ENCODE measurements at regions not wholly inside any gene's neighbourhood (a gene's known extent, or its start where the extent isn't known, plus 50 kb on each side); places are given as distances from the start of the nearest gene placed in this dataset.

DNA sequence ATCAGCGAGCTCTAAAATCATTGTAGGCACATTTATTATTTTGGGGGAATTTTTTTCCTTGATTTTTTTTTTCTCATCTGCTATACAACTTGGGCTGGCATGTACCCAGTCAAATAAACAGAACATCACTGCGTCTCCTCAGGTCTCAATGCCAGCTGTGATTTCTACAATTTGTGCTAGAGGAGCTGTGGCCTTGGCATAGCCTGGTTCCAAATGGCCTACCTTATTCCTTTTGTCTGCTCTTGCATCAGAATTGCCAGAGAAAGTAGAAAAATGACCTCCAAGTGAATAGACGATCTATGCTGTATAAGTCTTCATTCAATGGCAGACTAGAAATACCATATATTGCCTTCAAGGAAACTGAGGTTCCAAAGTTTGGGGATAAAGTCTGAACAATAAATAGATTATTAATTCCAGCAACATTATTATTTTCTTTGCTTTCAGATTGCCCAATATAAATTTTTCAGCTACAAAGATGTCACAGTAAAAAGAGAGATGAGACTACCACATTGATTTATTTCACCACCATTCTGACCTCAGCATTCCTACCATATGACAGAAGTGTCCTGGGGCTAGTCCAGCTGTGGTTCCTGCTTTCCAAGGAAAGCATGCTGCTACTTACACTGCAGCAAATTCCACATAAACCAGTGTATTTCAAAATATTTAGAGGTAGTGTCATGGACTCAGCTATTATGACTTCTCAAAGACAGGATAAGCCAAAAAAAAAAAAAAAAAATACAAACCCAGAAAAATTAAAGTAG, 493.9 kb upstream of the ZNF385D start:
- Histone ChIP-seq H4K20me1 (ENCODE audit: insufficient read depth) (no peaks in the 10 kb centered on the region), H3K4me2 (ENCODE audit: low read length) (no peak overlapping the region), H3K9me3 (ENCODE audit: control insufficient read depth in 1 of 2, insufficient read depth in 1 of 2, low read depth in 1 of 2, low read length in 2 of 2) (peaks cover 5 to 29% of the 10 kb centered on the region in 2 experiments; a peak in 2 of 4 replicates), H3K27me3 (ENCODE audit: insufficient read depth, low read length) (no peaks in the 10 kb centered on the region), H3K9ac (ENCODE audit: low read length) (no peak overlapping the region), H2AFZ (ENCODE audit: low read depth, low read length, poor library complexity, severe bottlenecking) (no peak overlapping the region), H3K27ac (ENCODE audit: low read depth, low read length) (no peak overlapping the region), H3K4me1 (ENCODE audit: control insufficient read depth in 1 of 2, insufficient read depth in 2 of 2, low read length in 2 of 2) (no peaks in the 10 kb centered on the region), H3K36me3 (ENCODE audit: control insufficient read depth in 1 of 2, insufficient read depth in 2 of 2, low read length in 2 of 2) (no peaks in the 10 kb centered on the region), H3K9me2 (ENCODE audit: insufficient read depth) (no peaks in the 10 kb centered on the region), H3K4me3 (replicated peaks in 1 of 2; ENCODE audit: low read depth in 1 of 2, low read length in 2 of 2) (no peak overlapping the region), H3K79me2 (ENCODE audit: insufficient read depth, low read length) (no peaks in the 10 kb centered on the region)
- ChIA-PET POLR2A (no interaction called here), RAD21 (ENCODE audit: low non-redundant PET in 1 of 2, low total read pairs in 2 of 2, uncharacterized antibody in 2 of 2, unreplicated experiment in 2 of 2) (no interaction called here), CTCF (no interaction called here)
- ATAC-seq (no peak), DNase-seq (ENCODE audit: low read depth, low spot score) (no peak)
- no TSS peak for BruUV-seq (replicated peaks)
- no peak for TF ChIP-seq EZH2phosphoT487 (IDR thresholded peaks at IDR 0.05; ENCODE audit: borderline replicate concordance)
- TF ChIP-seq CEBPB (IDR thresholded peaks at IDR 0.05; ENCODE audit: low read depth), result no peak
- no peak for TF ChIP-seq RAD21 (IDR thresholded peaks at IDR 0.05; ENCODE audit: low read depth)
- TF ChIP-seq SRF (IDR thresholded peaks at IDR 0.05; ENCODE audit: low read depth), result no peak
- no peak for TF ChIP-seq POLR2AphosphoS5 (IDR thresholded peaks at IDR 0.05; ENCODE audit: low read depth, low read length)
- no peak for TF ChIP-seq POLR2A (IDR thresholded peaks at IDR 0.05; ENCODE audit: borderline replicate concordance, extremely low read depth, insufficient read depth, insufficient read length)
- no peak for TF ChIP-seq CBX3 (IDR thresholded peaks at IDR 0.05; ENCODE audit: low read depth)
- no peak for TF ChIP-seq EGR1 (IDR thresholded peaks at IDR 0.05; ENCODE audit: low read depth)
- no peak for TF ChIP-seq FOSL1 (IDR thresholded peaks at IDR 0.05; ENCODE audit: low read depth)
- no peak for TF ChIP-seq ELF1 (IDR thresholded peaks at IDR 0.05; ENCODE audit: borderline replicate concordance, low read depth)
- no peak for TF ChIP-seq MAX (IDR thresholded peaks at IDR 0.05)
- no peak for TF ChIP-seq SP1 (IDR thresholded peaks at IDR 0.05; ENCODE audit: low read depth)
- no peak for TF ChIP-seq REST (IDR thresholded peaks at IDR 0.05; ENCODE audit: low read depth)
- intact Hi-C loops (cut with micrococcal nuclease), result no loop called here
